GM21360 (cell line): ENCODE measurements at regions not wholly inside any gene's neighbourhood (a gene's known extent, or its start where the extent isn't known, plus 50 kb on each side); places are given as distances from the start of the nearest gene placed in this dataset.
"Not testable (repeated sequence)": the region's sequence is repeated elsewhere in the genome, so short reads cannot be mapped to it uniquely, and the experiment has no call there.

Source experiments
- ATAC-seq: cut with Tn5 transposase; IDR thresholded peaks from one replicate; pipeline ENCODE4 v1.9.1; 2021; ENCODE audit warnings: mild to moderate bottlenecking, moderate library complexity; ENCODE audit not compliant: unreplicated experiment

DNA sequence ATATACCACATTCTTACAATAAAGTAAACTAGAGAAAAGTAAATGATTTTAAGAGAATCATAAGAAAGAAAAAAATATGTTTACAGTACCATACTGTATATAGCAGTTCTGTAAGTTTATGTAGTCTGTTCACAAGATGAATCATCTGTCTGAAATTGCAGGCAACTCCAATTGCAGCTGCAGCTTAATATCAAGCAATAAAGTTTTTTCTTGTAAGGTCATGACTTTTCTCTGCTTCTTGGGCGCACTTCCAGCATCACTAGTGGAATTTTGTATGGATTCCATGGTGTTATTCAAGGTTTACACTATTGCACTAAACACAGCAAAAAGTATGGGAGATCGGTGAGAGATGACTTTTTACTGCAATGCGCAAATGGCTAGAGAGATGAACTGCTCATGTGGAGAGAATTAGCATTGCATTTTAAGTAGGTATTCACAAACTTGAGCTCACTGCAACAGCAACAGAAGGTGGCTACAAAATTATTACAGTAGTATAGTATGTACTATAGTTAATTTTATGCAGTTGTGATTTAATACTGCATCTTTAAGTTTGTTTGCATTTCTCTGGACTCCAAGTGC, 445.4 kb upstream of the OR4E1 start:
- no peak for ATAC-seq

DNA sequence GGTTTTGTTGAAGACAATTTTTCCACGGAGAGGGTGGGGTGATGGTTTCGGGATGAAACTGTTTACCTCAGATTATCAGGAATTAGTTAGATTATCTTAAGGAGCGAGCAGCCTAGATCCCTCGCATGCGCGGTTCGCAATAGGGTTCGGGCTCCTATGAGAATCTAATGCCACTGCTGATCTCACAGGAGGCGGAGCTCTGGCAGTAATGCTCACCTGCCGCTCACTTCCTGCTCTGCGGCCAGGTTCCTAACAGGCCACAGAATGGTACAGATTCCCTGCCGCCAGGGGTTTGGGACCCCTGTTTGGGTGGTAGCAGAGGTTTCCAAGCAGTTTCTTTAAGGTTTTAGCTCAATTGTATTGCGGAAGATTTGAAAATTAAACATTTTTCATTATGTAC, 439.8 kb upstream of the OR4E1 start:
- no peak for ATAC-seq

DNA sequence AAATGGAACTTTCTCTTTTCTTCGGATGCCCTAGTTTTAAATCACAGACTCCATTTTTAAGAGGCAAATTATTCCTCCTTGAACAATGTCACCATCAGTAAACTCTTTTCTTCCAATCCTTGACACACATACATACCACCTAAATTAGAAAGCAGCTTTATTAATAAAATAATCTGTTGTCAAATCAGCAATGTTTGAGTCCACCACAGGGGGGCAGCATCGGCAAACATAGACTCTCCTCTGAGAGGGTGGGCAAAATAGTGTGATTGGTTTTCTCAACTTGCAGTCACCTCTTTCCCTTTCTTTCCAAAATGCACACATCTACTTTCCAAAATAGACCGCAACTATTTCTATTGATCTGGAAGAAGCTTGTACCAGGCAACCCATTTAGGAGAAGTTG, 438.4 kb upstream of the OR4E1 start:
- ATAC-seq, result no peak

DNA sequence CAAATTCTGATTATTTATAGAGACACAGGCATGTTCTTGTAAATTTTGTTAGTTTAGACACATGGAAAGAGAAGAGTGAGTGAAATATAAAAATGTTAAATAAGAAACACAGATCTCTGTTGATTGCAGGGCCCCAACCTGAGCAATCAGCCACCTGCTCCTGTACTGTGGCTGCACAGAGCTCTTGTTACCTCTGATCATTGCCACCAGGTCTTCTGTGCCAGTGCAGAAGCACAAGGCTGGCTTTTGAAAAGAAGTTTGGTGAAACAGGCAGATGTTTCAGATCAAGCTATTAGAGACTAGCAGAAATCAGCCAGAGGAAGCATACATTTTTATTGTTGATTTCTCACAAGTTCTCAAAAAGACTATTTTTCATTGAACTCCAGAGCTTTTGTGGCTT, 434.1 kb upstream of the OR4E1 start:
- ATAC-seq, result no peak

DNA sequence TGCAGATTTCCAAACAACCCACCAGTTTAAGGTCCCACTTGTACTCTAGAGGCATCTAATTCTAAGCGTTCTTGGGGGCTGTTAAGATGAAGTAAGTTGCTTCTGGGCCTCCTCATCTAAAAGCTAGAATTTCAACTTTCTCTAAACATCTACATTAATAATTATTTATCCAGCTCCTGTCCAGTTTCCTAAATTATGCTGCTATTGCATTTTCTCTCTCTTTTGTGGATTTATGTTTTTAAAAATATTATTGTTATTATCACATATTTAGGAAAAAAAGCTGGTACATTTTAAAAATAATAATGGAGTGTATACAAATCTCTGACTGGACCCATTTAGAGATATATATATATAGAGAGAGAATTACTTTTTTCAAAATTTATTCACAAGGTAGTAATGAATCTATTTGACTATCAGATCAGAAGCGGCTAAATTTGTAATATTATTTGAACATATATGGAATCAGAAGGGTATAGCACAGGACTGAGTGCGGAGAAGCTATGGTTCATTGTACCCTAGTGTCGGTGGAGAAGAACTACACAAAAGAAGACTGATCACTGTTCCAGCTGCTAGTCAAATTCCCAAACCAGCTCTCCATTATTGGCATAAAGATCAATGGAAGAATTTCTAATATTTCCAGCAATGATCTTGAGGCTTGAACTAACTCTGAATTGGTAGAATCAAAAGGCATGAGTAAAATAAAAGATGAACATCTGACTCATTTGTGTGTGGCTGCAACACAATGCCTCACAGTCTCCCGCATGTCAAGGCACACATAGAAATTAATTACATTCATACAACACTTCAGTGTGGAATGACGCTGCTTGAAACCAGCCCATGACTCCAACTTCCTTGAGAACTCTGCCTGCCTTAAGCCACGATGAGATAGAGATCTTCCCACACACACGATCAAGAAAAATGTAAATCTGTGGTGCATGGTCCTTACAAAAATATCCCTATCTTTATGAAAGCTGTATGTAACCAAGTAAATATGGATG, 433.4 kb upstream of the OR4E1 start:
- ATAC-seq, result no peak

DNA sequence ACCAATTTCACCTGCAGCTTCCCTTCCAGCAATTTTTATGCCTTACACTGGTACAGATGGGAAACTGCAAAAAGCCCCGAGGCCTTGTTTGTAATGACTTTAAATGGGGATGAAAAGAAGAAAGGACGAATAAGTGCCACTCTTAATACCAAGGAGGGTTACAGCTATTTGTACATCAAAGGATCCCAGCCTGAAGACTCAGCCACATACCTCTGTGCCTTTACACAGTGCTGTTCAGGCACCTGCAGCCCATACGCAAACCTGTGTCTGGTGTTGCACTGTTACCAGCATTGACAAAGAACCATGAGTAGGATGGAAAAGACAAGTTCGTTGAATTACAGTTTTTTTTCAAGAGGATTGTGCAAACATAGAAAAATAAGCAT, 432.0 kb upstream of the OR4E1 start:
- ATAC-seq, result no peak

DNA sequence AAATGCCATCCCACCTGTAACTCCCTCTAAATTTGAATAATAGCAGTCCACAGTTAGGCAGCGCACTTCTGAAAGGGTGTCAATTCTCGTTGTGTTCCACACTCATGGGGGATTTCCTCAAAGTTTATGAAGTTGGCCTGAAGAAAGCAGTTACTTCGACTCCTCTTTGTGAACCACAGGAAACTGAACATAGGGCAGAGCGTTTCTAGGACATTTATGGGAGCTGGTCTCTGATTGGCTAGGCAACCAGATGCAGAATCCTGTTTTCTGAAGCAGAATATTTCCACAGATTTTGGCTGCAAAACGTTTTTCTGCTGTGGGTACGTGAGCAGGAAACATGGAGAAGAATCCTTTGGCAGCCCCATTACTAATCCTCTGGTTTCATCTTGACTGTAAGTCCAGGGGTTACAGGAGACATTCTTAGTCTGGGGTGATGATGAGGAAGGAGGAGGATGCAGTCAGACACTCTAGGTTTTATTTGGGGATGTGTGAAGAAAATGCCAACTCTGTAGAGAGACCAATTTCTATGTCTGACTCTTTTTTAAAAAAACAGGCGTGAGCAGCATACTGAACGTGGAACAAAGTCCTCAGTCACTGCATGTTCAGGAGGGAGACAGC, 431.5 kb upstream of the OR4E1 start:
- ATAC-seq, result no peak

DNA sequence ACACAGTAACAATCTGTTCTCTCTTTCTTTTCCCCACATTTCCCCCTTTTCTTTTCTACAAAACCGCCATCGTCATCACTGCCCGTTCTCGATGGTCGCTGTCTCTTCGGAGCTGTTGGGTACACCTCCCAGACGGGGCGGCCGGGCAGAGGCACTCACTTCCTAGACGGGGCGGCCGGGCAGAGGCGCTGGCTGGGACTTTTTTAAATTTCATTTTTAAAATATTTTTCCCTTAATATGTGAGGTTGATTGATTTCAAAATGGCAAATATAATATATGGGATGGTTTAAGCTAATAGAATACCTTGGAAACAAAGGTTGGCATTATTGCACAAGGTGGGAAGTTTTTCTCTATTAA, 427.1 kb upstream of the OR4E1 start:
- not testable (repeated sequence) for ATAC-seq

DNA sequence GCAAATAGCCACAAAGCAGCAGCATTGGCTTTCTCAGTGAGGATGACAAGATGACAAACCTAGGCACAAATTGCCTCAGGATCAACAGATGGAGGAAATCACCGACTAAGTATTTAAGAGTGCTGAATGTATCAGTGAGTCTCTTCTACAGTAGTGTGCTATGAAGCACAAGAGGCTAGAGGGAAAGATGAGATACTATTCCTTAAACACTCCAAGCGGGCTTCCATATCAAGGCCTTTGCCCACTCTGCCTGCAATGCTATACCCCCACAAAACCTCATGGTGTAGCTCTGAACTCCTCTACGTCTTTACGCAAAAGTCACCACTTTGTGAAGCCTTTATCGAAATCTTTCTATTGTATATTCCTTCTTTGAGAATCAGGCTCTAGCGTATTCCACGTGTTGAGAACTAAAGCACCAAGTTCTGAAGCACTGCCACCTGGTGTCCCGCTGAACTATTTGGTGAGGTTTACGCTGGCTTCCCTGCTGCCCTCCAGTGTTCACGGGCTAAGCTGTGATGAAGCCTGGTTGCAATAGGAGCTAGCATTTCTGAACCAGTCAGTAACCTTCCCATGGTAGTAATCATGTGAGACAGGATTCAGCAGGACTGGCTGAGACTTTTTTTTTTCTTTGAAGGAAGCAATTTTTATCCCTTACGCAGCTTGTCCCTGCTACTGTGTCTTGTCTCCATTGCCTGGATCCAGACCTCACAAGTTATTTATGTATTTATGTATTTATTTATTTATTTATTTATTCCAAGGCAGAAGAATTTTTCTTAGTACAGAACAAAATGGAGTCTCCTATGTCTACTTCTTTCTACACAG, 426.5 kb upstream of the OR4E1 start:
- ATAC-seq, result peak; percentile 74

DNA sequence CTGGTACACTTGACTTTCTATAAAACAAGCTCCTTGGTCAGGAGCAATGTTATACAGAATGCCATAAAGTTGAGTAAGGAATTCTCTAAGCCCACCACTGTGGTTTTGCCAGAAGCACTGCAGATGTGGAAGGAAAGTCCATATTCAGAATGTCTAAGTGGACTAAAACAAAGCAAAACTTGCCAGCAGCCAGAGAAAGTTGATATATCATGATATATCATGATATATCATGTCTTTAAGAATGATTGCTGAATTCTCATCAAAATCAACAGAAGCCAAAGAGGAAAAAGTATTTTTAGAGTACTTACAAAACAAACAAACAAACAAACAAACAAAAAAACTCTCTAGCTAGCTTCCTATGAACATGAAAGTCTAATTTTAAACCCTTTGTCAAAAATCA, 424.8 kb upstream of the OR4E1 start:
- no peak for ATAC-seq

DNA sequence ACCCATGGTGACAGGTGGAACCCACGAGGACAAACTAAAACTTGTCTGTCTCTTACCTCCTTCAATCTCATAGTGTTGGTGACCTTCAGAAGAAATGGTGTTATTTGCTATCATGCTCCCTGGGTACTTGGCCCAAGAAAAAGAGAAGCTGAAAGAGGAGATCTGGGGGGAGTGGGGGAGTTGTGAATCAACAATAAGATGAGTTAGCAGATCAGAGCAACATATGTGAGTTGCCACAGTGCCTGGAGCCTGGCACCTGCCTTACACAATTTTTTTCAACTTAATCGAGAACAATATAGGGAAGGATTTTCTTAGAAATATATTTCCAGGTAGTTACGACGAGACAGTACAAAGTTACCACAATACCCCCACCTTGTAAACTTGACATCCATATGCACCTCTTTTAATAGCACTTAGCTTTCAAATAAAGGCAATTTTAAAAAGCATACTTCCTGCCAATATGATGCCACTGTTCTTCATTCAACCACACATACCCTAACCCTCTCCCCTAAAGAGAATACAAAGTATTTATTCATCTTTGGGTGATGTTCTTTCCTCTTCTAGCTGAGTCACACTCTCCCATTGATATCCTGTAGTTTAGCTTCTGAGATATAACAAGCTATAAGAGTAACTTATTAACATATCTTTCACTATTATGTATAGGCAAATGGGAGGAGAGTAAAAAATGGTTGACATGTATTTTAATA, 424.1 kb upstream of the OR4E1 start:
- no peak for ATAC-seq

DNA sequence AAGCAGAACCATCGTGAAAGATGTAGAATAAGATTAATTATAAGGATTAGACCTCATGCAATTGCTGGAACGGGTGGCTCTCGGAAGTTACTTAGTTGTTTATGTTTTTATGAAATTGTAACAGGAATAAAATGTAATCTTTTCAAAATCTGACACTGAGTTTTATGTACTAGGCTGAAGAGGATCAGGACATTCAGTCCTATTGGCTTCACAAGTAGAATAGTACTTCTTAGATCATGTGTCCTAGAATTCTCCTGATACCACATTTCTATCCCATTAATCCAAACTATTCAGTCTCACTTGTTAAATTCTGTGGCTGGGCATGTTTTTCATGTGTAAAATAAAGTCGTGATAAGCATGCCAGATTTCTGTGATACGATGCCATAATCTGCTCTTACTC, 423.5 kb upstream of the OR4E1 start:
- no peak for ATAC-seq

DNA sequence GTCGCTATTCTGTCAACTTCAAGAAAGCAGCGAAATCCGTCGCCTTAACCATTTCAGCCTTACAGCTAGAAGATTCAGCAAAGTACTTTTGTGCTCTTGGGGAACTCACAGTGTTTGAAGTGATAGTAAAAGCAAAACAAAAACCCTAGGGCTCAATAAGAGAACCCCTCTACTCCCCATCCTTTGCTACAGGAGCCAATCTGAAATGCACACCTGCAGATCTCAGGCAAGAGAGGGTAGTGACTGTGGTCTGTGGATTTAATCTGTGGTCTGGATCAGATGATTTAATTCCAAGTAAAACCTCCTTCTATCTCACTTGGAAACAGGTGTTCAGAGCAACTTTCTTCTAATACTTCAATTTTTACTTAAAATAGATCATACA, 422.9 kb upstream of the OR4E1 start:
- ATAC-seq, result no peak

DNA sequence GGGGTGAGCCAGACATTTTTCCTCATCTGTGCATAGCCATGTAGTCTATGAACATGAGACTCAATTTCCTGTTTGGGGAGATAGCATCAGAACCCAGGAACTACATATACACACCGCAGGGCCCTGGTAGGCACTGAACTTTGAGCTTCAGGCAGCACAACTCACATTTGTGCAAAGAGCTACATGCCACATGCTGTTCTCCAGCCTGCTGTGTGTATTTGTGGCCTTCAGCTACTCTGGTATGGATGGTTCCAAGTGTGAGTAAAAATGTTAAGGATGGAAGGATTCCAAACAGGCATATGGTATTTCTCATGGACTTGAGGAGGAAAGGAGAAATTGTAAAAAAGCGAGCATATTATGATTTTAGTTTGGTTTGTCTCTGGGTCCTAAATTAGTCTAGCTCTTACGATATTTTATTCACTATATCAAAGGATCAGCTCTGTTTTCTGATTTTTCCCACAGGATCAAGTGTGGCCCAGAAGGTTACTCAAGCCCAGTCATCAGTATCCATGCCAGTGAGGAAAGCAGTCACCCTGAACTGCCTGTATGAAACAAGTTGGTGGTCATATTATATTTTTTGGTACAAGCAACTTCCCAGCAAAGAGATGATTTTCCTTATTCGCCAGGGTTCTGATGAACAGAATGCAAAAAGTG, 422.4 kb upstream of the OR4E1 start:
- ATAC-seq, result no peak

DNA sequence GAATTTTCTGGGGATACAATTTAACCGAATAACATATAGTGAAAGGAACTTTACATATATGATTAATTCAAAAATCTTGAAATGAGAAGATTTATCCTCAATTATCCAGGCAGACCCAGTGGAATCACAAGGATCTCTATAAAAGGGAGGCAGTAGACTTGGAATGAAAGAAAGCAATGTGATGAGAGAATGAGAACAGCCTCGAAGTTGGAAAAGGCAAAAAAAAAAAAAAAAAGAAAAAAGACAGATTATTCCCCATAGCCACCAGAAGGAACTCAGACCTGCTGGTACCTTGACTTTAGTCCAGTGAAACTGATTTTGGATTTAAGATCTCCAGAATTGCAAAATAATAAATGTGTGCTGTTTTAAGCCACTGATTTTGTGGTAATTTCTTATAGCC, 416.3 kb upstream of the OR4E1 start:
- no peak for ATAC-seq

DNA sequence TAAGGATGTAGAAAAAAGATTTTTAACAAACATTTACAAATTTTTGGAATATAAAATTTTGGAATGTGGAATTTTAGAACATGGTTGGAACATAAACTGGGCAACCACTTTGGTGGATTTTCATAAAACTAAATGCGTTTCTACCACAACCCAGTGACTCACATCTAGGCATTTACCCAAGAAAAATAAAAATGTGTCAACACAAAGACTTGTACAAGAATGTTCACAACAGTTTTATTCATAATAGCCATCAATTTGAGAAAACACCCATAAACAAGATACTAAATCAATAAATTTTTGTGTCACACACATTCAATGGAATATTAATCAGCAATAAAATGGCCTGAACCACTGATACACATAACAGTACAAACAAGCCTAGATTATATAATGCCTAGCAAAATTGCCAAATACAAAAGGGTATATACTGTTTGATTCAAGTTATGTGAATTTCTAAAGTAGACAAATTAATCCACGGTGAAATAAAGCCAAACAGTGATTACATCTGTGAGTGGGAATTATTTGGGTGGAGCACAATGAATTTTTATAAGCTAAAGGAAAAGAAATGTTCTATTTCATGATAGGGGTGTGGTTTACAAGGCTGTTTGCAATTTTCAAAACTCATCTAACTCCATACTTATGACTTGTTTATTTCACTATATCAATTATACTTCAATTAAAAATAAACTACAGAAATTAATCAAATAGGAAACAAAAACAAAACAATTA, 415.2 kb upstream of the OR4E1 start:
- no peak for ATAC-seq

DNA sequence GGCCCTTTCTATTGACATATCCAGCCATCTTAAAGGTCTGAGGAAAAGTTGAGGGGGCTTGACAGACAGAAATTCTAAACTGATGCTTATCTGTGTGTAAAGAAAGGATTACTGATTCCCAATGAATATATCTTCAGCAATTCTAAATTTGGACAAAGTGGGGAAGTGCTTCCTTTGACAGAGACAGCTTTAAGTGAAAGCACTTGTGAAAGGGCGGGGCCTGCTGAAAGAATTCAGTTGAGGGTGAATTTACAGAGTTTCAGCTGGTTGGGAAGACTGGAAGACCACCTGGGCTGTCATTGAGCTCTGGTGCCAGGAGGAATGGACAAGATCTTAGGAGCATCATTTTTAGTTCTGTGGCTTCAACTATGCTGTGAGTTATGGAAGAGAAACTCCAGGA, 412.5 kb upstream of the OR4E1 start:
- ATAC-seq, result no peak

DNA sequence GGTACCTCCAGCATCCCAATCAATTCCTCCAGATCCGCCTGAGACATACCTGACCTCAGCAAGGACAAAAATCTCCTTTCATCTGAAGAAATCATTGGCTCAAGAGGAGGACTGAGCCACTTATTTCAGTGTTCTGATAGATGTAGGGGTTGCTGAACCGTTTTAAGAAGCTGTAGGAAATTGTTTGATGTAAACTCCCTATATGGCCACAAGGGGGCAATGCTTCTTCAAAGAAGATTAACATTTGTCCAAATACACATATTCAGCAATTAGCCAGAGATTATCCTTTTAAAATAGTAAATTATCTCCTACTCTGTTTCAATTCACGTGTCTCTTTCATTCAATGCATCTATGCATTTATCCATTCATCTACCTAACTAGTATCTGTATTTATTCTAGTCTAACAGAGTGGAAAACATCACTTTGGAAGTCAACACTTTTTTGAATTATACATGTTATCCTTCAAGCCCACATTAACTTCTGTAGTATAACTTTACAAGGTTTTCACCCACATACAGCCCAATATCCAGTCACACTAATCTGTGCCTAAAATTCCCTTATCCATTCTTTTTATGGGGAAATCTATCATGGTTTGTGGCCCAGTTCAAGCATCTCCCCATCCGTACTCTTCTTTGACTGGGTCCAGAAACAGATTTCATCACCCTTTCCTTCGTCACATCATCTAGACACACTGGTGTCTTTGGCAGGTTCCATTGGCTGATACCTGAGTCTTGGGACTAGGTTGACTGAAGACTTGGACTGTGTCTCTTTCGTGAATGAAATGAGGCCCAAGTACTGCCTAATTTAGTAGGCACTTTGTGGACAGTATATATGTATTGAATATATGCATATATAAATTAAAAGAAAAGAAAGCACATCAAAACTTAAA, 411.0 kb upstream of the OR4E1 start:
- no peak for ATAC-seq

DNA sequence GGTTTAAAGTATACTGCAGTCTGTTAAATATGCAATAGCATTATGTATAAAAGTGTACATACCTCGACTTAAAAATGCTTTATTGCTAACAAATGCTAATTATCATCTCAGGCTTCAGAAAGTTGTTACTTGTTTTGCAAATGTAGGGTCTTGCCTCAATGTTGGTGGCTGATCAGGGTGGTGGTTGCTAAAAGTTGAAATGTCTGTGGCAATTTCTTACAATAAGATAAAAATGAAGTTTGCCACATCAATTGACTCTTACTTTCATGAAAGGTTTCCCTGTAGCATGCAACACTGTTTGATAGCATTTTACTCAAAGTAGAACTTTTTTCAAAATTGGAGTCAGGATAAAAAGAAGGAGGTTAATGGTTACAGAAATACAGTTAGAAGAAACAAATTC, 407.7 kb upstream of the OR4E1 start:
- no peak for ATAC-seq
